CD4-positive, alpha-beta T cell treated with Interleukin-21 for 1 hour (primary cell): ENCODE measurements at regions not wholly inside any gene's neighbourhood (a gene's known extent, or its start where the extent isn't known, plus 50 kb on each side); places are given as distances from the start of the nearest gene placed in this dataset.

Experiments
- DNase-seq: peaks from one replicate; pipeline ENCODE4 v3.0.0-alpha.2; 2020

- no peak for DNase-seq
These were observed 358.2 kb upstream of the PDGFD start for GRCh38 chr11:104522123-104522522.

- DNase-seq = no peak
These were observed 346.2 kb upstream of the PDGFD start for GRCh38 chr11:104510169-104510568.

- no peak for DNase-seq
These were observed 326.2 kb upstream of the PDGFD start for GRCh38 chr11:104490182-104490581.

GRCh38 chr11:104488561-104488960 is 324.6 kb upstream of the PDGFD start:
- no peak for DNase-seq

GRCh38 chr11:104487046-104487806 is 323.3 kb upstream of the PDGFD start:
- no peak for DNase-seq

GRCh38 chr11:104484804-104485554 is 321.0 kb upstream of the PDGFD start:
- DNase-seq = no peak

- DNase-seq = no peak
These were observed 313.0 kb upstream of the PDGFD start for GRCh38 chr11:104476898-104477297.

- no peak for DNase-seq
These were observed 312.5 kb upstream of the PDGFD start for GRCh38 chr11:104476454-104476853.

- DNase-seq = no peak
These were observed 303.5 kb upstream of the PDGFD start for GRCh38 chr11:104467404-104467803.

GRCh38 chr11:104465321-104465720 is 301.4 kb upstream of the PDGFD start:
- DNase-seq = no peak

- DNase-seq = no peak
These were observed 300.7 kb upstream of the PDGFD start for GRCh38 chr11:104464691-104465090.

- no peak for DNase-seq
These were observed 298.4 kb upstream of the PDGFD start for GRCh38 chr11:104462341-104462740.

GRCh38 chr11:104451197-104451893 is 287.4 kb upstream of the PDGFD start:
- no peak for DNase-seq

- no peak for DNase-seq
These were observed 279.4 kb upstream of the PDGFD start for GRCh38 chr11:104443387-104443786.

GRCh38 chr11:104442321-104442720 is 278.4 kb upstream of the PDGFD start:
- no peak for DNase-seq

GRCh38 chr11:104435494-104435893 is 271.5 kb upstream of the PDGFD start:
- DNase-seq = no peak

- DNase-seq = no peak
These were observed 269.8 kb upstream of the PDGFD start for GRCh38 chr11:104433751-104434150.

- DNase-seq = no peak
These were observed 269.0 kb upstream of the PDGFD start for GRCh38 chr11:104432981-104433380.

GRCh38 chr11:104432526-104432925 is 268.6 kb upstream of the PDGFD start:
- DNase-seq = no peak

GRCh38 chr11:104422324-104422944 is 258.5 kb upstream of the PDGFD start:
- DNase-seq = no peak

- DNase-seq = no peak
These were observed 246.4 kb upstream of the PDGFD start for GRCh38 chr11:104410336-104410735.

GRCh38 chr11:104408630-104409029 is 244.7 kb upstream of the PDGFD start:
- DNase-seq = no peak

- no peak for DNase-seq
These were observed 241.3 kb upstream of the PDGFD start for GRCh38 chr11:104405277-104405676.
